Femur (tissue), 1 donor: ENCODE measurements at regions not wholly inside any gene's neighbourhood (a gene's known extent, or its start where the extent isn't known, plus 50 kb on each side); places are given as distances from the start of the nearest gene placed in this dataset.

Source experiments
- DNase-seq: peaks from one replicate; pipeline ENCODE4 v3.0.0-alpha.2; 2017

DNA sequence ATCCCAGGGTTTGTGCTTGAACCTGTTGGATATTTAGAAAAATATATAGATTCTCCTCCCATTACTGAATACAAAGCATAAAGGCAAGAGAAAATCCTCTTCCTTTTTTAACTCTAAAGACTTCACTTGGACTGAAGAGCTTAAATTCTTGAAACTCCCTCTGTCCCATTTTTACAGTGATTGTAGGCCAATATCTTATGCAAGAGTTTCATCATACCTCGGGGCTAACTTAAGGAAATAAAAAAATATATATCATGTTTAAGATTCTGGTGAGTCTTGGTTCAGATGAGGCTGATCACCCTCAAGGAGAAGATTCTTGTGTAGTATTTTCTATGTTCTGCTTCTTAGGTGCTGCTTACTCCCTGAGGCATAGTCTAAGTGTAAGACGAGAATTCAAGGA is 1449.6 kb downstream of the C4orf33 start:
- no peak for DNase-seq

GRCh38 chr4:130559268-130559667 is 1463.3 kb downstream of the C4orf33 start:
- DNase-seq: no peak

DNA sequence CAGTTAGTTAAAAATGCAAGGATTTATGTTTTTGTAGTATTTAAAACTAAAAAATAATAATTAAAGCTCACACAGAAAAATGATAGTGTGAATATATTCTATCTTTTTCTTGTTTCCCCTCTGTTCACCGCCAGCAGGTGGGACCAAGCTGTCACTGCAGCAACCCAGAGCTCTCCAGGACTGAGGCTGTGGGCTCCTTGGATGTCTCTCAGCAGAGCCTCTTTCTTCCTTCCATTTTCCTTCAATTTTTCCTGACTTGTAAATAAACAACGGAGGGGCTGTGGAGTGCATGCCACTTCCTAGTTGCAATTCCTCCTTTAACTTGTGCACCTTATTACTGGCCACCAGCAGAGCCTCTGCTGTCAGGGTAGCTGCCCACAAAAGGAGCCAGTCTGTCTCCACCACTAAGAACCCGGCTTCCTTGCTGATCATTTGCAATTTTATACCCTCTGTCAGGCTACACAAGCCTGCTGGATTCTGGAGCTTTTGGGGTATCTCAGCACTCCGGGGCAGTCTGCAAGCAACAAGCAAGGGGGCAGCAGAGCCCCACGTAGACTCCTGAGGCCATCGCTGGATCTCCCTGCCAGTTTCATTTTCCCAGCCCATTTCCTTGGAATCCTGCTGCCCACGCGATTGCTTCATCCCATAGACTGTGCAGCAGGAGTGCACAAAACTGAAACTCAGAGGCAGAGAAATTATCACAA is 1467.4 kb downstream of the C4orf33 start:
- DNase-seq: peak; percentile 52

DNA sequence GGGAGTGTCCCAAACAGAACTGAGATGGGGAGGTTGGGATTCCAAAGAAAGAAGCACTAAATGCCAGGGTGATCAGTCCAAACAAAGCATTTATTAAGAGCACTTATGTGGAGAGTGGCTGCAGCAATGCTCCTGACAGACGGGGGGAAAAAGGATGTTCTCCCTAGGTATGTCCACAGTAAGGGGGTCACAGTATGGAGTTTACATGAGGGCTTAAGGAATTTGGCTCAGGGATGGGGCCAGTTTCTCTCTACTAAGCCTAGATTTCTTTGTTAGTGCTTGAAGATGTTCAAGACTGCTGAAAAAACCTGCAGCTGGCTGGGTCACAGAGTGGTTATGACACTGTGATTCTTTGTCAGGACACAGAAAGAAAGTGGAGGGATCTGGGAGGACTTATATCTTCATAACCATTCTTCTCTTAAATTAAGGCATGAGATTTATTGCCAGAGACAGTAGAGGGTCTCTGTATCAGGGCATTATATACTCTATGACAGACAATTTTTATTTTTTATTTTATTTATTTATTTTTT is 1468.0 kb downstream of the C4orf33 start:
- no peak for DNase-seq

DNA sequence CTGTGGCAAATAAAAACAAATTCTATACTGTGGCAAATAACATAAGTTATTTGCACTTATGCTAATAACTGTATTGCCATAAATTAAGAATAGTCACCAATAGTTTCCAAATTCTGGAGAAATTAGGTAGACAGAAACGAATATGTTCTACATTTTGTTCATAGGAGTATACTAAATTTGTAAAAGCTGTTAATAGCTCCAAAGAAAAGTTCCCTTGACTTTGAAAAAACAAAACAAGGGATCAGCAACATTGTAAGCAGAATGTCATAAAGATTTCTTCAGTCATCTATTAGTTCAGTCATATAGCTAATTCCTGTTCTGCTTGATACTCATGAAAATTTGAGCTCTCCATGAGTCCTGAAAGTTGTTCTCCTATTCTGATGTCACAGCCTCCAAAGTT is 1472.8 kb downstream of the C4orf33 start:
- DNase-seq: no peak

DNA sequence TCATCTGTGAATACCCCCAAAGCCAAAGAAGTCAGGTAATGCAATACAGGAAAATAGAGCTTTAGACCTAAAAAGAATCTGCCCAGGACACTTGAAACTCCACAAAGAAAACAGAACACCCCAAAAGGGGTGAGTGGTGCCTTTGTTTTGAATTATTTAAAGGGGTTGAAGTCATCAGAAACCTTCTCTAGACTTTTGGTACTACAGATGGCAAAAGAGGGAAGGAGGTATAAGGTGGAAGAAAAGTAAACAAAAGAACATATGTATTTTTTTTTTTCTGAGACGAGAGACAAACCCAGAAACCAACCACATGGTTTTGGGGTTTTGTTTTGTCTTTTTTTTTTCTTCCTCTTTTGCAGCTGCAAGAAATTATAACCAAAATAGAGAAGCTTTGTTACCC is 1477.8 kb downstream of the C4orf33 start:
- no peak for DNase-seq

- no peak for DNase-seq
These were observed 1478.3 kb downstream of the C4orf33 start for GRCh38 chr4:130574215-130574614.

- no peak for DNase-seq
These were observed 1480.3 kb downstream of the C4orf33 start for GRCh38 chr4:130576218-130576617.

- no peak for DNase-seq
These were observed 1495.1 kb downstream of the C4orf33 start for GRCh38 chr4:130591091-130591490.

DNA sequence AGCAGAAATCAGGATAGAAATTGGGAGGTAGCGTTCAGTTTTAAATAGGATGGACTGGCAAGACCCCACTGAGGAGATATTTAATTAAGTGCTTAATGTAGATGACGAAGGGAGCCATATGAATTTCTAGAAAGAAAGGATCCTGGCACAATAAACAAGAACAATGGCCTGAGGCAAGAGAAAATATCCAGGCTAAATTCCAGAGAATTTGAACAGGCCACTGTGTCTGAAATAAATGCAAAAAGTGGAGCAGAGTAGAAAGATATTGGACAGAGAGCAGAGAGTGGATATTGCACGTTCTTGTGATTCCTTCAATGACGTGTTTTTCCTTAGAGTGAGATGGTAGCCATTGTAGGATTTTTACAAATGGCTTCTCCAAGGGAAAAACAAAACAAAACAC is 1504.8 kb downstream of the C4orf33 start:
- no peak for DNase-seq

- no peak for DNase-seq
These were observed 1507.1 kb downstream of the C4orf33 start for GRCh38 chr4:130603043-130603442.

- no peak for DNase-seq
These were observed 1512.2 kb downstream of the C4orf33 start for GRCh38 chr4:130608121-130608520.

DNA sequence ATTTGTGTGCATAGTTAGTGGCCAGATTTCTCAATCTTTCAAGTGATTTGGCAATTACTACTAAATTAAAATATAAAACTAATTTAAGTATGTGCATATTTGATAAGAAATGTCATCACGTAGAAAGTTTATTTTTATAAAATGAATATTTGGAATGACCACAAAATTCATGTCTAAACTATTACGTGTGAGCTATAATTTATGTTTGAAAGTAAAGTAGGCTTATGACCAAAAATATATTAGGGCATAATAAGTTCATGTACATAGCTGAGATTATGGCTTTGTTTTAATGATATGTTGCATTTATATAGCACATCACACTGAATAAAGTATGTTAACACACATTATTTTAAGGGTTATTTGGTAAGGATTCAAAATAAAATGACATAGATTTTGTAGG is 1532.6 kb downstream of the C4orf33 start:
- DNase-seq: no peak

DNA sequence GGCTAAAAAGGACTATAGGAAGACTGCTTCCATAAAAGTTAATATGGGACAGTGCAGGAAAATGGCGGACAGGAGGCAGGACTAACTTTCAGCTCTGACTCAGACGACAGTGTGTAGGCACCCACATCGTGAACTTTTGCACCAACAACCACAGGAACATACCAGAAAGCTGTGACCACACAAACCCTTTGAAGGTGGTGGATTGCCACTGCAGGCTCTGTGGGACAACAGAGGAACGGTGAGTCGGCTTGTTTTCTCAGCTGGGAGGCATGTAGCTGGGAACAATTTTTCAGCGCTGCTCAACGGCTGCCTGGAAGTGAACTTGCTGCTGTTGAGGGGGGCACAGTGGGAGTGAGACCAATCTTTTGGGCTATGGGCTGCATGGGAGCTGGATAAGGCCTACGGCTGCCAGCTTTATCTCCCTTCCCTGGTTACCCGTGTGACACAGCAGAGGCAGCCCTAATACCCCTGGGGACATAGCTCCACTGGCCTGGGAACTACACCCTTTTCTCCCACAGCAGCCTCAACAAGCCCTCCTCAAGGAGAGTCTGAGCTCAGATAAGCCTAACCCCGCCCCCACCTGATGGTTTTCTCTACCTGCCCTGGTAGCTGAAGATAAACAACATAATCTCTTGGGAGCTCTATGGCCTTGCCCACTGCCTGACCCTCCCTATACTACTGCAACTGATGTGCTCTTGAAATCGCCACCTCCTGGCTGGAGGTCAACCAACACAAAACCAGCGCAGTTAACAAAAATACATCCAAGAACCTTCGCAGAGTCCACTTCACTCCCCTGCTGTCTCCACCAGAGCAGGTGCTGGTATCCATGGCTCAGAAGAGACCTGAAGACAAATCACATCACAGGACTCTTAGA is 1537.0 kb downstream of the C4orf33 start:
- DNase-seq: no peak

- no peak for DNase-seq
These were observed 1540.5 kb downstream of the C4orf33 start for GRCh38 chr4:130636486-130636885.

DNA sequence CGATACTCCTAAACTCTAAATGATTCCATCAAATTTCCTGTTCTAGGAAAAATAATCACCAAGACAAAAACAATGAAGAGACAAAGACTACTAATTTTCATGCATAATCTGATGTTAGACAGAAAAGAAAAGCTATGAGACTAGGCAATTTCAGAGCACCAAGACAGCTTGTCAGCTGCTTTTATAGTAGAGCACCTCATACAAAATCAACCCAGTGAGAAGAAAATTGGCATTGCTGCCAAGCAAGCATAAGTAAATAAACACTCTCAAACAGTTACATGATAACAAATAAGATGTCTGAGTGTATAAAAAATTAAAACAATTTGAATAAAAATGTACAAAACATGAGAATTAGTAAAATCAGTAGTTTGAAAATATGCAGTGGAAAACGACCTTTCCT is 1544.6 kb downstream of the C4orf33 start:
- no peak for DNase-seq

- no peak for DNase-seq
These were observed 1550.9 kb downstream of the C4orf33 start for GRCh38 chr4:130646886-130647285.

DNA sequence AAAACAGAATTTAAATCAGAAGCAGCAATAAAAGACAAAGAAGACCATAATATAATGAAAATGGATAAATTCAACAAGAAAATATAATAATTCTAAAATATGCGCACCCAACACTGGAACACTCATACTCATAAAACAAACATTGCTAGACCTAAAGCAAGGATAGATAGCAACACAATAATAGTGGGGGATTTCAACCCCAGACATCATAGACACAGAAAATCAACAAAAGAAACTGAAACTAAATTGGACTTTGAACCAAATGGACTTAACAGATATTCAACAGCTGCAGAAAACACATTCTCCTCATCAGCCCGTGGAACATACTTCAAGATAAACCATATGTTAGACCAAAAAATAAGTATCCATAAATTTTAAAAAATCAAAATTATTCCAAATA is 1552.6 kb downstream of the C4orf33 start:
- DNase-seq: no peak

DNA sequence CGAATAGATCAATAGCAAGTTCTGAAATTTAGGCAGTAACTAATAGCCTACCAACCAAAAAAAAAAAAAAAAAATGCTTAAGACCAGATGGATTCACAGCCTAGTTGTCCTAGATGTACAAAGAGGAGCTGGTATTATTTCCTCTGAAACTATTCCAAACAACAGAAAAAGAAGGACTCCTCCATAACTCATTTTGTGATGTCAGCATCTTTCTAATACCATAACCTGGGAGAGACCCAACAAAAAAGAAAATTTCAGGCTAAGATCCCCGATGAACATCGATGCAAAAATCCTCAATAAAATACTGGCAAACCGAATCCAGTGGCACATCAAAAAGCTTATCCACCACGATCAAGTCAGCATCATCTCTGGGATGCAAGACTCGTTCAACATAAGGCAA is 1557.9 kb downstream of the C4orf33 start:
- DNase-seq: no peak

GRCh38 chr4:130659320-130659719 is 1563.4 kb downstream of the C4orf33 start:
- no peak for DNase-seq

GRCh38 chr4:130668859-130669258 is 1572.9 kb downstream of the C4orf33 start:
- DNase-seq: no peak

DNA sequence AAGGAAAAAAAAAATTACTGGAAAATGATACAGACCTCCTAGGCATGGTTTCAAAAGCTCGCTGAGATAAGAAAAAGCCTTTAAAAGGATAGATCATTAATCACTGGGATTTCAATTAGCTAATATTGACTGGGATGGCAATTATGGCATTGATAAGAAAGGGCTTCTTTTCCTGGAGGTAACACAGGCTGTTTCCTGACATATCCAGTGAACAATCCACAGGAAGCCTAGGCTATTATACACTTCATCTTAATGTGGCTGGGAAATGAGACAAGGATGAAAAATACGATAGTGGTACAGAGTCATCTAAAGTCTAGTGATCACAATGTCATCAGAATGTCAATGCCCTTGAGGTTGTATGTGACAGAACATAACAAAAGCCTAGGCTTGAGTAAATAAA is 1579.3 kb downstream of the C4orf33 start:
- DNase-seq: no peak

- DNase-seq: no peak
These were observed 1593.2 kb downstream of the C4orf33 start for GRCh38 chr4:130689181-130689580.

DNA sequence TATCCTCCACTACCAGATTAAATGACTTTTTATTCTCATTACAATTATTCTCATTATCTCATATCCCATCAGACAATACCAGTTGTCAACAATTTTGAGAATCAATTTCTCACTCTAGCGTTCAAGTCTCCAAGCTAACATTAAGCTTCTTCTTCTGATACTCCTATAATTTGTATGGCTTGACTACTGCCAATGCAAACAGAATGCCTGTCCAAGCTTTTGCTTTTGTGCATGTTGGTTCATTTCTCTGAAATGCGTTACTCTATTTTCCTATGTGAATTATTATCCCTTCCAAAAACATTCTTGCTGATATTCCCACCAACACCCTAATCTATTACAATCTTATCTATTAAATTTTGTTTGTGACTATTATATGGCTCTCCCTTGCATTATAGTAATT is 1602.3 kb downstream of the C4orf33 start:
- no peak for DNase-seq
